ENCODE measurements at regions not wholly inside any gene's neighbourhood (a gene's known extent, or its start where the extent isn't known, plus 50 kb on each side); places are given as distances from the start of the nearest gene placed in this dataset.
"Not testable (repeated sequence)": the region's sequence is repeated elsewhere in the genome, so short reads cannot be mapped to it uniquely, and the experiment has no call there.

GRCh38 chr19:30682999-30683536, 310.9 kb downstream of the ZNF536 start:
- no peak overlapping the region for H3K9ac ChIP-seq (ENCODE audit: low read depth in 1 of 2, low read length in 2 of 2)
- H3K36me3 ChIP-seq (ENCODE audit: control insufficient read depth in 2 of 2, insufficient read depth in 2 of 2, low read length in 2 of 2), result no peaks in the 10 kb centered on the region
- peaks cover 0 to 4% of the 10 kb centered on the region in 2 donors for H3K27me3 ChIP-seq (ENCODE audit: control insufficient read depth in 2 of 2, insufficient read depth in 2 of 2, low read length in 2 of 2)
- H3K4me1 ChIP-seq (ENCODE audit: control insufficient read depth in 2 of 2, insufficient read depth in 2 of 2, low read length in 2 of 2), result no peaks in the 10 kb centered on the region
- H3K4me3 ChIP-seq (ENCODE audit: low read length in 2 of 2), result no peak overlapping the region
- H3K9me3 ChIP-seq (ENCODE audit: control insufficient read depth in 2 of 2, low read length in 2 of 2), result no peaks in the 10 kb centered on the region
- H3K27ac ChIP-seq (ENCODE audit: low read depth in 2 of 2, low read length in 2 of 2), result no peak overlapping the region

- no peaks in the 10 kb centered on the region for H3K36me3 ChIP-seq (ENCODE audit: control insufficient read depth in 2 of 2, insufficient read depth in 2 of 2, low read length in 2 of 2)
- H3K4me1 ChIP-seq (ENCODE audit: control insufficient read depth in 2 of 2, insufficient read depth in 2 of 2, low read length in 2 of 2), result no peaks in the 10 kb centered on the region
- H3K4me3 ChIP-seq (ENCODE audit: low read length in 2 of 2), result no peak overlapping the region
- no peaks in the 10 kb centered on the region for H3K9me3 ChIP-seq (ENCODE audit: control insufficient read depth in 2 of 2, low read length in 2 of 2)
- peaks cover 0 to 4% of the 10 kb centered on the region in 2 donors for H3K27me3 ChIP-seq (ENCODE audit: control insufficient read depth in 2 of 2, insufficient read depth in 2 of 2, low read length in 2 of 2)
- H3K27ac ChIP-seq (ENCODE audit: low read depth in 2 of 2, low read length in 2 of 2), result no peak overlapping the region
- H3K9ac ChIP-seq (ENCODE audit: low read depth in 1 of 2, low read length in 2 of 2), result no peak overlapping the region
Observed at GRCh38 chr19:30682146-30682998, 310.2 kb downstream of the ZNF536 start.

- Histone ChIP-seq H3K27me3 (ENCODE audit: control insufficient read depth in 2 of 2, insufficient read depth in 2 of 2, low read length in 2 of 2) (peaks cover 0 to 4% of the 10 kb centered on the region in 2 donors), H3K4me1 (ENCODE audit: control insufficient read depth in 2 of 2, insufficient read depth in 2 of 2, low read length in 2 of 2) (no peaks in the 10 kb centered on the region), H3K9ac (ENCODE audit: low read depth in 1 of 2, low read length in 2 of 2) (no peak overlapping the region), H3K9me3 (ENCODE audit: control insufficient read depth in 2 of 2, low read length in 2 of 2) (no peaks in the 10 kb centered on the region), H3K4me3 (ENCODE audit: low read length in 2 of 2) (no peak overlapping the region), H3K36me3 (ENCODE audit: control insufficient read depth in 2 of 2, insufficient read depth in 2 of 2, low read length in 2 of 2) (no peaks in the 10 kb centered on the region), H3K27ac (ENCODE audit: low read depth in 2 of 2, low read length in 2 of 2) (no peak overlapping the region)
Observed at GRCh38 chr19:30681162-30682100, 309.2 kb downstream of the ZNF536 start.

GRCh38 chr19:30680399-30680798, 308.2 kb downstream of the ZNF536 start:
- H3K9me3 ChIP-seq (ENCODE audit: control insufficient read depth in 2 of 2, low read length in 2 of 2); H3K27me3 ChIP-seq (ENCODE audit: control insufficient read depth in 2 of 2, insufficient read depth in 2 of 2, low read length in 2 of 2); H3K4me1 ChIP-seq (ENCODE audit: control insufficient read depth in 2 of 2, insufficient read depth in 2 of 2, low read length in 2 of 2); H3K36me3 ChIP-seq (ENCODE audit: control insufficient read depth in 2 of 2, insufficient read depth in 2 of 2, low read length in 2 of 2); H3K27ac ChIP-seq (ENCODE audit: low read depth in 2 of 2, low read length in 2 of 2); H3K4me3 ChIP-seq (ENCODE audit: low read length in 2 of 2); H3K9ac ChIP-seq (ENCODE audit: low read depth in 1 of 2, low read length in 2 of 2): not testable (repeated sequence)

GRCh38 chr19:30679789-30680188, 307.6 kb downstream of the ZNF536 start:
- Histone ChIP-seq H3K9ac (ENCODE audit: low read depth in 1 of 2, low read length in 2 of 2) (no peak overlapping the region), H3K9me3 (ENCODE audit: control insufficient read depth in 2 of 2, low read length in 2 of 2) (no peaks in the 10 kb centered on the region), H3K27me3 (ENCODE audit: control insufficient read depth in 2 of 2, insufficient read depth in 2 of 2, low read length in 2 of 2) (peaks cover 0 to 4% of the 10 kb centered on the region in 2 donors), H3K27ac (ENCODE audit: low read depth in 2 of 2, low read length in 2 of 2) (no peak overlapping the region), H3K36me3 (ENCODE audit: control insufficient read depth in 2 of 2, insufficient read depth in 2 of 2, low read length in 2 of 2) (no peaks in the 10 kb centered on the region), H3K4me3 (ENCODE audit: low read length in 2 of 2) (no peak overlapping the region), H3K4me1 (ENCODE audit: control insufficient read depth in 2 of 2, insufficient read depth in 2 of 2, low read length in 2 of 2) (no peaks in the 10 kb centered on the region)

GRCh38 chr19:30679153-30679702, 307.0 kb downstream of the ZNF536 start:
- Histone ChIP-seq H3K36me3 (ENCODE audit: control insufficient read depth in 2 of 2, insufficient read depth in 2 of 2, low read length in 2 of 2) (no peaks in the 10 kb centered on the region), H3K4me3 (ENCODE audit: low read length in 2 of 2) (no peak overlapping the region), H3K4me1 (ENCODE audit: control insufficient read depth in 2 of 2, insufficient read depth in 2 of 2, low read length in 2 of 2) (no peaks in the 10 kb centered on the region), H3K9me3 (ENCODE audit: control insufficient read depth in 2 of 2, low read length in 2 of 2) (no peaks in the 10 kb centered on the region), H3K27ac (ENCODE audit: low read depth in 2 of 2, low read length in 2 of 2) (no peak overlapping the region), H3K9ac (ENCODE audit: low read depth in 1 of 2, low read length in 2 of 2) (no peak overlapping the region), H3K27me3 (ENCODE audit: control insufficient read depth in 2 of 2, insufficient read depth in 2 of 2, low read length in 2 of 2) (no peaks in the 10 kb centered on the region)

GRCh38 chr19:30678168-30678567, 306.0 kb downstream of the ZNF536 start:
- Histone ChIP-seq H3K27ac (ENCODE audit: low read depth in 2 of 2, low read length in 2 of 2) (no peak overlapping the region), H3K36me3 (ENCODE audit: control insufficient read depth in 2 of 2, insufficient read depth in 2 of 2, low read length in 2 of 2) (no peaks in the 10 kb centered on the region), H3K4me1 (ENCODE audit: control insufficient read depth in 2 of 2, insufficient read depth in 2 of 2, low read length in 2 of 2) (no peaks in the 10 kb centered on the region), H3K9ac (ENCODE audit: low read depth in 1 of 2, low read length in 2 of 2) (no peak overlapping the region), H3K9me3 (ENCODE audit: control insufficient read depth in 2 of 2, low read length in 2 of 2) (no peaks in the 10 kb centered on the region), H3K4me3 (ENCODE audit: low read length in 2 of 2) (no peak overlapping the region), H3K27me3 (ENCODE audit: control insufficient read depth in 2 of 2, insufficient read depth in 2 of 2, low read length in 2 of 2) (no peaks in the 10 kb centered on the region)

- no peaks in the 10 kb centered on the region for H3K36me3 ChIP-seq (ENCODE audit: control insufficient read depth in 2 of 2, insufficient read depth in 2 of 2, low read length in 2 of 2)
- H3K4me1 ChIP-seq (ENCODE audit: control insufficient read depth in 2 of 2, insufficient read depth in 2 of 2, low read length in 2 of 2), result no peaks in the 10 kb centered on the region
- no peak overlapping the region for H3K9ac ChIP-seq (ENCODE audit: low read depth in 1 of 2, low read length in 2 of 2)
- H3K27ac ChIP-seq (ENCODE audit: low read depth in 2 of 2, low read length in 2 of 2), result no peak overlapping the region
- no peaks in the 10 kb centered on the region for H3K9me3 ChIP-seq (ENCODE audit: control insufficient read depth in 2 of 2, low read length in 2 of 2)
- no peak overlapping the region for H3K4me3 ChIP-seq (ENCODE audit: low read length in 2 of 2)
- H3K27me3 ChIP-seq (ENCODE audit: control insufficient read depth in 2 of 2, insufficient read depth in 2 of 2, low read length in 2 of 2), result no peaks in the 10 kb centered on the region
Observed at GRCh38 chr19:30677702-30678101, 305.5 kb downstream of the ZNF536 start.

- no peak overlapping the region for H3K4me3 ChIP-seq (ENCODE audit: low read length in 2 of 2)
- H3K4me1 ChIP-seq (ENCODE audit: control insufficient read depth in 2 of 2, insufficient read depth in 2 of 2, low read length in 2 of 2), result no peaks in the 10 kb centered on the region
- H3K27ac ChIP-seq (ENCODE audit: low read depth in 2 of 2, low read length in 2 of 2), result no peak overlapping the region
- no peaks in the 10 kb centered on the region for H3K9me3 ChIP-seq (ENCODE audit: control insufficient read depth in 2 of 2, low read length in 2 of 2)
- H3K36me3 ChIP-seq (ENCODE audit: control insufficient read depth in 2 of 2, insufficient read depth in 2 of 2, low read length in 2 of 2), result no peaks in the 10 kb centered on the region
- no peak overlapping the region for H3K9ac ChIP-seq (ENCODE audit: low read depth in 1 of 2, low read length in 2 of 2)
- H3K27me3 ChIP-seq (ENCODE audit: control insufficient read depth in 2 of 2, insufficient read depth in 2 of 2, low read length in 2 of 2), result no peaks in the 10 kb centered on the region
Observed at GRCh38 chr19:30676990-30677679, 305.0 kb downstream of the ZNF536 start.

Data from mucosa of rectum (tissue), 2 donors.